Urinary bladder (tissue), 3 donors: ENCODE measurements at regions not wholly inside any gene's neighbourhood (a gene's known extent, or its start where the extent isn't known, plus 50 kb on each side); places are given as distances from the start of the nearest gene placed in this dataset.
"Not testable (repeated sequence)": the region's sequence is repeated elsewhere in the genome, so short reads cannot be mapped to it uniquely, and the experiment has no call there.

Experiments used
- DNase-seq: peaks from one replicate; pipeline ENCODE4 v3.0.0-alpha.2; 2015; ENCODE audit errors: extremely low spot score
- H3K27ac ChIP-seq: one replicate; pipeline ENCODE4 v1.5.1; 2013; ENCODE audit warnings: low read depth, mild to moderate bottlenecking, moderate library complexity
- H3K36me3 ChIP-seq: one replicate; pipeline ENCODE4 v1.6.1; 2013; ENCODE audit warnings: mild to moderate bottlenecking, moderate library complexity; ENCODE audit not compliant: insufficient read depth
- H3K4me1 ChIP-seq: one replicate; pipeline ENCODE4 v1.6.1; 2013; ENCODE audit warnings: mild to moderate bottlenecking, moderate library complexity; ENCODE audit not compliant: insufficient read depth
- H3K4me3 ChIP-seq: one replicate; pipeline ENCODE4 v1.5.1; 2013; ENCODE audit warnings: low read depth, low read length
- WGBS: extraction: QIAGEN DNeasy Blood & Tissue Kit; methylation state at CpG from one replicate; pipeline ENCODE4 v1.1.7; 2013; 5-methylcytosine and 5-hydroxymethylcytosine counted together
- donor health status: healthy with polysubstance abuse.
- donor health status: healthy.

GRCh38 chr3:35849496-35849895 lies 210.2 kb downstream of the ARPP21 start:
- Histone ChIP-seq H3K27ac (no peak overlapping the region), H3K36me3 (no peaks in the 10 kb centered on the region), H3K4me3 (no peak overlapping the region), H3K4me1 (no peaks in the 10 kb centered on the region)
- 84% methylated on average over 4 of the region's 4 CpGs for WGBS
- DNase-seq: no peak

- DNase-seq: no peak
- no peak overlapping the region for H3K4me3 ChIP-seq
- H3K27ac ChIP-seq: no peak overlapping the region
- no peaks in the 10 kb centered on the region for H3K36me3 ChIP-seq
- no peaks in the 10 kb centered on the region for H3K4me1 ChIP-seq
- 89% methylated on average over 1 of the region's 1 CpG for WGBS
These were observed 210.6 kb downstream of the ARPP21 start for GRCh38 chr3:35849963-35850362.

- no peak overlapping the region for H3K27ac ChIP-seq
- 83% methylated on average over 3 of the region's 3 CpGs for WGBS
- no peaks in the 10 kb centered on the region for H3K36me3 ChIP-seq
- H3K4me1 ChIP-seq: no peaks in the 10 kb centered on the region
- H3K4me3 ChIP-seq: no peak overlapping the region
- no peak for DNase-seq
These were observed 217.7 kb downstream of the ARPP21 start for GRCh38 chr3:35857004-35857403.

- 61% methylated on average over 4 of the region's 4 CpGs for WGBS
- H3K36me3 ChIP-seq: no peaks in the 10 kb centered on the region
- no peak overlapping the region for H3K27ac ChIP-seq
- no peaks in the 10 kb centered on the region for H3K4me1 ChIP-seq
- DNase-seq: no peak
- no peak overlapping the region for H3K4me3 ChIP-seq
These were observed 222.7 kb downstream of the ARPP21 start for GRCh38 chr3:35862057-35862456.

- Histone ChIP-seq H3K4me3 (no peak overlapping the region), H3K27ac (no peak overlapping the region), H3K4me1 (no peaks in the 10 kb centered on the region), H3K36me3 (no peaks in the 10 kb centered on the region)
- WGBS: 84% methylated on average over 2 of the region's 2 CpGs
- no peak for DNase-seq
These were observed 225.5 kb downstream of the ARPP21 start for GRCh38 chr3:35864871-35865270.

GRCh38 chr3:35867791-35868190 lies 228.5 kb downstream of the ARPP21 start:
- Histone ChIP-seq H3K27ac (no peak overlapping the region), H3K4me1 (no peaks in the 10 kb centered on the region), H3K4me3 (no peak overlapping the region), H3K36me3 (no peaks in the 10 kb centered on the region)
- DNase-seq: no peak

- 57% methylated on average over 4 of the region's 4 CpGs for WGBS
- Histone ChIP-seq H3K4me1 (no peaks in the 10 kb centered on the region), H3K4me3 (no peak overlapping the region), H3K36me3 (no peaks in the 10 kb centered on the region), H3K27ac (no peak overlapping the region)
- no peak for DNase-seq
These were observed 231.7 kb downstream of the ARPP21 start for GRCh38 chr3:35871009-35871408.

- H3K27ac ChIP-seq: no peak overlapping the region
- no peak for DNase-seq
- H3K36me3 ChIP-seq: no peaks in the 10 kb centered on the region
- 64% methylated on average over 1 of the region's 1 CpG for WGBS
- no peak overlapping the region for H3K4me3 ChIP-seq
- H3K4me1 ChIP-seq: no peaks in the 10 kb centered on the region
These were observed 244.6 kb downstream of the ARPP21 start for GRCh38 chr3:35883929-35884328.

GRCh38 chr3:35894735-35895134 lies 255.4 kb downstream of the ARPP21 start:
- no peaks in the 10 kb centered on the region for H3K36me3 ChIP-seq
- H3K4me3 ChIP-seq: no peak overlapping the region
- no peaks in the 10 kb centered on the region for H3K4me1 ChIP-seq
- no peak overlapping the region for H3K27ac ChIP-seq
- 84% methylated on average over 5 of the region's 5 CpGs for WGBS
- DNase-seq: no peak

GRCh38 chr3:35899245-35899644 lies 259.9 kb downstream of the ARPP21 start:
- no peak for DNase-seq
- Histone ChIP-seq H3K27ac (no peak overlapping the region), H3K4me1 (no peaks in the 10 kb centered on the region), H3K36me3 (no peaks in the 10 kb centered on the region), H3K4me3 (no peak overlapping the region)

GRCh38 chr3:35900079-35900478 lies 260.8 kb downstream of the ARPP21 start:
- DNase-seq: no peak
- WGBS: 74% methylated on average over 3 of the region's 3 CpGs
- no peak overlapping the region for H3K4me3 ChIP-seq
- H3K36me3 ChIP-seq: no peaks in the 10 kb centered on the region
- no peak overlapping the region for H3K27ac ChIP-seq
- H3K4me1 ChIP-seq: no peaks in the 10 kb centered on the region

GRCh38 chr3:35908366-35909232 lies 269.3 kb downstream of the ARPP21 start:
- no peak overlapping the region for H3K27ac ChIP-seq
- no peak overlapping the region for H3K4me3 ChIP-seq
- no peaks in the 10 kb centered on the region for H3K36me3 ChIP-seq
- WGBS: 33% methylated on average over 9 of the region's 9 CpGs
- H3K4me1 ChIP-seq: no peaks in the 10 kb centered on the region
- DNase-seq: no peak

- no peak overlapping the region for H3K4me3 ChIP-seq
- no peaks in the 10 kb centered on the region for H3K4me1 ChIP-seq
- no peak overlapping the region for H3K27ac ChIP-seq
- 80% methylated on average over 6 of the region's 6 CpGs for WGBS
- no peak for DNase-seq
- no peaks in the 10 kb centered on the region for H3K36me3 ChIP-seq
These were observed 279.8 kb downstream of the ARPP21 start for GRCh38 chr3:35919160-35919559.

GRCh38 chr3:35921718-35922117 lies 282.4 kb downstream of the ARPP21 start:
- no peaks in the 10 kb centered on the region for H3K36me3 ChIP-seq
- WGBS: 88% methylated on average over 4 of the region's 4 CpGs
- no peak for DNase-seq
- no peak overlapping the region for H3K27ac ChIP-seq
- no peak overlapping the region for H3K4me3 ChIP-seq
- no peaks in the 10 kb centered on the region for H3K4me1 ChIP-seq

GRCh38 chr3:35924070-35924469 lies 284.7 kb downstream of the ARPP21 start:
- H3K4me1 ChIP-seq, H3K27ac ChIP-seq, H3K4me3 ChIP-seq, H3K36me3 ChIP-seq, DNase-seq: not testable (repeated sequence)
